Fibroblast of skin of abdomen (primary cell): ENCODE measurements at regions not wholly inside any gene's neighbourhood (a gene's known extent, or its start where the extent isn't known, plus 50 kb on each side); places are given as distances from the start of the nearest gene placed in this dataset.

Experiments
- DNase-seq: peaks from one replicate; pipeline ENCODE4 v3.0.0-alpha.2; 2013

DNA sequence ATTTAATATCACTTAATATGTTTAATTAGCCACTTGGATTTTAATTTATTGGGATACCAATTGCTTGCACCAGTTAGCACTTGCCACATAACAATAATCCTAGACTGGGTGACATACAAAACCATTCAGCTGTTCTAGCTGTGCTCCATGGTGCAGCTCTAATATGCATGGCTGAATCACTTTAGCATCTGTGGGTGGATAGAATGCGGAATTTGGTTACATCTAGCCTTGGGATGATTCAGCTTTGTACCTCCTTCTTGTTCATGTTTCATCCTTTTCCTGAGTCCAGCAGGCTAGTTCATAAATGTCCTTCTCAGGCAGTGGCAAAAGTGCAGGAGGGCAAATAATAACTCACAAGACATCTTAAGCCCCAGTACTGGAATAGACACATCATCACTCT, 1263.0 kb downstream of the LRFN5 start:
- peak; percentile 28 for DNase-seq

DNA sequence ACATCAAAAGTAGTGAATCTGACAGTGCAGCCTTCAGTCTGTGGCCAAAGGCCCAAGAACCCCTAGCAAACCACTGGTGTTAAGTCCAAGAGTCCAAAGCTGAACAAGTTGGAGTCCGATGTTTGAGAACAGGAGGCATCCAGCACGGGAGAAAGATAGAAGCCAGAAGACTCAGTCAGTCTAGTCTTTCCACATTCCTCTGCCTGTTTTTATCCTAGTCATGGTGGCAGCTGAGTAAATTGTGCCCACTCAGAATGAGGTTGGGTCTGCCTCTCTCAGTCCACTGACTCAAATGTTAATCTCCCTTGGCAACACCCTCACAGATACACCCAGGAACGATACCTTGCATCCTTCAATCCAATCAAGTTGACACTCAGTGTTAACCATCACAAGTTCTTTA, 1255.4 kb downstream of the LRFN5 start:
- no peak for DNase-seq

DNA sequence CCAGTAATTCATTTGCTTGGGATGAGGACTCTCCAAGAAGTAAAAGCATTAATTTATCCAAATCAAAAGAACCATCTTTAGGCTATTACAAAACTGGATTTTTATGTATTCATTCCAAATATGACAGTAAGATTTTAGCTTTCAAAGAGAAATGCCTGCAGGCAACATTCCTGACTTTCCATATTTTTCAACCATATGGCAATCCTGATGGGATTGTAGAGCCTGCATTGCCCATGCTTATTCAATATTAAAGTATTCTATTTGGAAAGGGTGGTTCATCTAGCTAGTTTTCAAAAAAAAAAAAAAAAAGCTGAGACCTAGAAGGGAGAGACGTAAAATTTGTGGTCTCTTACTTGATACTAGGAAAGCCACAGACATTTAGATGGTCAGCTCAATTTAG, 1253.7 kb downstream of the LRFN5 start:
- DNase-seq: no peak

DNA sequence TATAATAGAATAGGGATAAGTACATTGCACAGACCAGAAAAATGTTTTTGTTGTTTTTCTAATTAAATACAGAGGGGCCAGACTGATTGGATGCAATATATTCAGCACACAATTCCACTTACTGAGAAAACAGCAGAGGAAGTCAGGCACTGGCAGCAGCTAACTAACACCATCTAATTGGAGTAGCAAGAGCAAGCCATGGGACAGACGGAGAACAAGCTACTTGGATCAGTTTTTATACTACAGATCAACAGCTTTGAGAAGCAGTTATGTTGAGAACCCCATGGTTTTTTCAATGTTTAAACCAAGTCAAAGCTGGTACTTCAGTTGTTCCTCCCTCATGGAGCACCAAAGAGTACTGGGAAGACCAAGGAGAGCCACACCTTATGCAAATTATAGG, 1249.4 kb downstream of the LRFN5 start:
- no peak for DNase-seq

DNA sequence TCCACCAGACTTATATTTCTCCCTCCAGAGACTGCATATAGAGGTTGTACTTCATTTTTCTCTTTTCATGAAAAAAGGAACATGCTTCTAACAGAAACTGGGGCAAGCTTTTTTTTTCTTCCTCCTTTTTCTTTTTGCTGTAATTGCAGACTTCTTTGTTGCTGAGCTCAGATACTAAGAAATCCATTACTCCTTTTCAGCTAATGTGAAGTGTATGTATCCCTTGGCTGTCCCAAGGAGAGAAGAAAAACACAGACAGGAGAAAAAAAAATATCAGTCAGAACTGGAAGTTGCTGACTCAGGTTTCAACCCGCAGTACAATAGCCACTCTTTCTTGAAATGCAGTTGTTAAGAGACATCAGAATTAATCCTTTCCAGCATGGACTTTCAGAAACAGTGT, 1248.4 kb downstream of the LRFN5 start:
- no peak for DNase-seq

DNA sequence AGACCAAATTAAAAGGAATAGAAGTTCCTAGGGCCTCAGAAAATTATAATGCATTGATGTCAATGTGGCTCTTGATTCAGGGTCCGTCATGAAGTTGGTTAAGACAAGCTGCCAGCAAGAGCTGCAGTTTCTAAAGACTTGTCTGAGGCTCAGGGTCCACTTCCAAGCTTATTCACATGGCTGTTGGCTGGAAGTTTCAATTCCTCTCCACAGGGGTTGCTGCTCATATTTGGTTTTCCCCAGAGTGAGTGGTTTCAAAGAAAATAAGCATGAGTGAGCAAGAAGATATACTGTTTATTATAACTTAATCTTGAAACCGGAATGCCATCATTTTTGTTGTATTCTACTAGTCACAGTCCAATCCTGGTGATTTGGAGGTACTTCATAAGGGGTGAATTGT, 1247.4 kb downstream of the LRFN5 start:
- no peak for DNase-seq

DNA sequence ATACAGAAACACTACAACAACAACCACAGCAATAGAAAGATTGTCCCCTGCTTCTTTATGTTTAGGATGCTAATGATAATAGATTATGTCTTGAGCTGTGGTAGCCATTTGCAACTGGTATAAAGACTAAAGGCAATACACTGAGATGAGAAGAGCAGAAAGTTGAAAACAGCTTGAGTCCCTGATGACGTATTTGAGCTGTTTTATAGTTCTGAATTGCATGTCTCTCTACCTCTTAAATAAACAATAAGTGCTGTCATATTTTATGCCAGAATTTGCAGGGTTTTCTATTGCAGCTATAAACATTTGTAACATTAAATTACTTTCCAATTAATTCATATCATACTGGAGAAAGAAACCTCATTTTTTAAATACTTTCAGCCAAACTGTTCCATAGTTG, 1242.0 kb downstream of the LRFN5 start:
- DNase-seq: no peak

DNA sequence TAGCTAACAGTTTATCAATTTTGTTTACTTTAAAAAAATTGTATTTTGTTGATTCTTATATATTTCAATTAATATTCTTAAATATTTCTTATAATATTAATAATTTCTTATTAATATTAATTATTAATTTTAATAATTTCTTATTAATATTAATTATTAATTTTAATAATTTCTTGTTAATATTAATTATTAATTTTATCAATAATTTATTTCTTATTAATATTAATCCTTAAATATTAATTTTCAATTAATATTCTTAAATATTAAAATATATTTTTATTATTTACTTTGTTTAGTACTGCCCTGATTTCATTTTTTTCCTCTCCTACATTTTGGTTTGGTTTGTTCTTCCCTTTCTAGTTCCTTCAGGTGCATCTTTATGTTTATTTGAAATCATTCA, 1208.1 kb downstream of the LRFN5 start:
- no peak for DNase-seq

DNA sequence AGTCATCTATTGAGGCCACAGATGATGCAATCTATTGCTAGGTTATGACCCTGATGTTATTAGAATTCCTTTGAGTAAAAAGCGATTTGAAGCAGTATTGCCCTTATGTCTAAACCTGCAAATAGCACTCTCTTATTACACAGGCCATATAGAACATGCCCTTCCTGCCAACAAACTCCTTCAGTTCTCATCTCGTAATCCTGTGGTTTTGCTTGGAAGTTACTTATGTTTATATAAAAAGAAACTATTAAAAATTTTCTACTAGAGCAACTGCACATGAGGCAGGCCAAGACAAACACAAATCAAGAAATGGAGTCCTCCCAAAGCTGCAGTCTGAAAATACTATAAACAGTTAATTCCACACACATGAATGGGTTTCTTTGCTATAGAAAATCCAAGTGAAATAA, 1200.2 kb downstream of the LRFN5 start:
- DNase-seq: peak; percentile 74

DNA sequence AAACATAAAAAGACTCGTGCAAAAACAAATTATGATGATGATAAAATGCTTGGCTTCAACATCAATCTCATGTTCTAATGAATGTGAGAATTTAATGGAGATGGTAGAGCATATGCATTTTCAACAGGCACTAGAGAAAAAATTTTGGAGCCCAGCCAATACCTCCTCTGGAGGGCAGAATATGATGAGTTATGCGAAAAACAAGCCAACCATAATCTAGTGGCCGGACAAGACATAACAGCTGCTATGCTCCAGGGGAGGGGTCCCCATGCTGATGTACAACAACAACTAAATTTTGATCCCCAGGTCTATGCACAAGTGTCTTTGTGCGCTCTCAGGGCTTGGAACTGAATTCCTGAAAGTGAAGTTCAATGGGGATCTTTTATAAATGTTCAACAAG, 1197.5 kb downstream of the LRFN5 start:
- DNase-seq: no peak

DNA sequence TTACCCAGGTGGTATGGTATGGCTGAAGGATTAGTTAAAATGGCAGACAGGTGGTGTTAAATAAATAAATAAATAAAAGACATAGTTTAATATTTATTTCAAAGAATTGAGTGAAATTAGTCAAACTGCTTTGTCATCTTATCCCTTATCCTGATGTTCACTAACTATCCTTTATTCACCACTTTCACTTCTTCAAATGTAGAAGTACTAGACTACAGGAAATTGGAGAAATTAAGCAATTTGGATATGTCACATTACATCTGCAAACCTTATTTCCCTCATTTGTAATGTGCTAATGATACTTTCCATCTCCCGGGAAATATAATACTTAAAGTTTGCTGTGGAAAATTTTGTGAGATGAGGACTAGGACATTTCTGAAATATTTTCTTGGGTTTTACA, 1195.7 kb downstream of the LRFN5 start:
- no peak for DNase-seq

DNA sequence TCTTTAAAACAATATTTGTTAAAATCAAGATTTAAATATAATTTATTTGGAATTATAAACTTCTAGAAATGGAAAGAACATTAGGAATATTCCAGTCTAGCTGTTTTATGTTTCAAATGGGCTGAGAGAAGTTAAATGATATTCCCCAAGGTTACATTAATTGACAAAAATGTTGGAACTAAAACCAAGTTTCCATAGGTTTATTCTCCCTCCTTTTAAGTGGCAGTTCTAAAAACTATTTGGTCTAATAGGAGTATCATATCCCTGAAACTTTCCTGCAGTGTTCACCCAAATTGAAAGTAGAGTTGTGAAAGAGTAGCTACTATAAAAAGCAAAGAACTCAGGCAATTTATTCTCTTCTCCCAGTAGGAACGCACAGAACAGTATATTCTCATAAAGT, 1185.5 kb downstream of the LRFN5 start:
- DNase-seq: no peak

DNA sequence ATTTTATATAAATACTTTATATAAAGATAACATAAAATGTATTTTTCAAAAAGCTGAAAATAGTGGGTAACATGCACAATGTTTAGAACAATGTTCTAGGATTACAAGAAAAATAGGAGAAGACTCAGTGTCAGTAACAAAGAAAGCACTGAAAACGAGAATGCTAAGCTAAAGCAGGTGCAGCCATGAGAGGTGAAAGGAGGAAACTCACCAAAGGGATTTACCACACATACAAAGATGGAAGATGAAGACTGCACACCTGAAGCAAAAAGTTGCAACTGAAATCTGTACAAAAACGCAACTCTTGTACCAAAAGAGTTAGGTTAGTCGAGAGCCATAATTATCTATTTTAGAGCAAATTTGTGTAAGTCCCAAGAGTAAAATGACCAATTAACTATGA, 1176.1 kb downstream of the LRFN5 start:
- no peak for DNase-seq

DNA sequence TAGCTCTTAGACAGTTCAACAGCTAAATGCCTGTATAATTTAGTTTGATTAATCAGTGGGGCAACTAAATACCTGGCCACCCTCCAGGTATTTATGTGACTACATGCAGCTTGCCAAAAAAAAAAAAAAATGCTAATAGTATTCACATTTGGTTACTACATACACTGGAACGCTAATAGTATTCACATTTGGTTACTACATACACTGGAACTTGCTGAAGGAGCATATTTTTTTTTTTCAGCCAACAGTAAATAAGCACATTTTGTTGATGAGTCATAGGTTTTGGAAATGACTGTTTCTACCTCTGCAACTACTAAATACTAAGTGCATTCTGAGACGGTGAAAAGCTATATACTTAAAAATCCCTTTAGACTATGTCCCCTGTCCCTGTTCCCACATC, 1172.3 kb downstream of the LRFN5 start:
- peak; percentile 31 for DNase-seq

DNA sequence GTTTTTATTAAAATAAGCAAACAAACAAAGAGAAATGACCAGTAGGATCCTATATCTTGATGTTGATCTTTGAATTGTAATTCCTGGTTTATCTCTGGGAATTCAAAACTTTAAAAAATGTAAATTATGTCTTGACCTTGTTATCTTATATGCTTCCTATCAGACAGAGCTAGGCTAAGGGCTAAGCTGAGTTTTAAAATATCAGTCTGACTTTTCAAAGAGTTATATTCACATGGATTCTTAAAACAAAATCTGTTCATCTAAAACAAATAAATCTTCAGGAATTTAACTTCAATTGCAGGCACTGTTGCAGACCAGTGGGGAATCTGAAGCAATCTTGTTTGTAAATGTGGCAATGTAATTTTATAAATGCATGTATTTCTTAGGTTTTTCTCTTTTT, 1144.1 kb downstream of the LRFN5 start:
- no peak for DNase-seq

DNA sequence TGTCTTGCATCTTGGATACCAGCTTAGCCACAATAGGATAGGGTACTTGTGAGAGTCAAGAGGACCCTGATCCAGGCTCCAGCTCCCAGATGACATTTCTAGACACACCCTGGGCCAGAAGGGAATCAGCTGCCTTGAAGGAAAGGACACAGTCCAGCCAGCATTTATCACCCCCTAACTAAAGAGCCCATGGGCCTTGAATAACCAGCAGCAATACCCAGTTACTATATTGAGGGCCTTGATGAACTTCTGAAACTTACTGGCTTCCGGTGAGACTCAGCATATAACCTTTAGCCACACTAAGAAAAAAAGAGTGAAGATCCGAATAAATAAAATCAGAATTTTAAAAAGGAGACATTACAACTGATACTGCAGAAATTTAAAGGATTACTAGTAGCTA, 1135.4 kb downstream of the LRFN5 start:
- no peak for DNase-seq

DNA sequence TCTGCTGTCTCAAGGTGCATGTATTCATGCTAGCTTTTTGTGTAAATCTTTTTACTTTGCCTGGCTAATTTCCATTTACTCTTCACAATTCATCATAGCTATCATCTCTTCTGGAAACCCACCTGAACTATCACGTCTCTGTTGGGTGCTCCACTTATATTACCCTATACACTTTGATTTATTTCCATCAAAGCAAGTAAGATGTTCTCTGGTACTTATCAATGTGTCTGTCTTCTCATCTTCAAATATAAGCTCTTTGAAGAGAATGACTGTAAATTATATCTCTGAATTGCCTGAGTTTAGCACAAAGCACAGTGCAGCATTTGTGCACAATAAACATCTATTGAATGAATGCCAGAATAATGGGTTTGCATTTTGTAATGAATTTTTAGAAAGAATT, 1129.7 kb downstream of the LRFN5 start:
- DNase-seq: no peak

DNA sequence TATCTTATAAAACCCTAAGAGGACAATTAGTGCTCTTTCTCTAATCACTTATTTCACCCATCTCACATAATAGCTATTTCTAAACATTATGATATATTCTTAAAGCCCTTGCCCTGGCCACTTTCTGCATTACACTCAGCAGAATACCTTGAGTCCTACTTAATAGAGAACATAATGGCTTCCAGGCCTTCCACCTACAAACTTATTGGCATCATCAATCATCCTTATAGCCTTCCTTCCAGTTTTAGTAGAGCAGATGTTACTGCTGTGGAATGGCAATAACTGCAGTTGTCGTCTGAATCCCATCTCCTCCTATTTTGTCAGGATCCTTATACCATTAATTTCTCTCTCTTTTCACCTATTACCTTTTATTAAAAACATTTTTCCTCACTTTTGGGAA, 1127.4 kb downstream of the LRFN5 start:
- no peak for DNase-seq

DNA sequence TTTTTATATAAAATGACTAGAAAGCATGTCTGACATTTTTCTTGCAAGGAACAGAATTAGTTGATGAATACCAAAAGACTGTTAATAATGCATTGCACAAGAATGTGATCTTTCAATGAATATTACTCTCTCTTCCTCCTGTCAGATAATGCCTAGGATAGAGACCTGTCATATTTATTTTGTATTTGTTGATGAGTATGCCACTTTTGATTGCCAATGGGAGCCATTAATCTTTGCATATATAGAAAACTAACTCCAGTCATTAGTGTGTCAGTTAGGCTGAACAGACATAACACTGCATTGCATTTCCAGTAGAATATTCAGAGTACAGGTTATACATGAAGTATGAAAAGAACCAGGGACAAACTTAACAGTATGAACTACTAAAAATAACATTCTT, 1125.3 kb downstream of the LRFN5 start:
- no peak for DNase-seq

DNA sequence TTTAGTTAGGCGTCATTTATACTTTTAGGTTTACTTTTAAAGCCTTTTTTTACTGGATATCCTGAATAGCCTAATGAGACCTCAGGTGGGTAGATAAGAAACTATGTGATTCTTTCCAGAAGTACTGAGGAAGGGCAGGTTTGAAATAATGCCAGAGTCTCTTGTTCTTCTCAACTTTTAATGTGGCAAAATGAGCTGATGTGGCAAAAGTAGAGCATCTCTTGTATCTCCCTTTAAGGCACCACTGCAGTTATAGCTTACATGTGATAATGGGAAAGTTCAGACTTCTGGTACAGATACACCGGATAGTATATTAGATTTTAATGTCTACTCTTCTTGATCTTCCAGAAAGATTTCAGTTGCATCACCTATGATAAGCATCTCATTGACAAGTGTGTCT, 1124.8 kb downstream of the LRFN5 start:
- DNase-seq: no peak

DNA sequence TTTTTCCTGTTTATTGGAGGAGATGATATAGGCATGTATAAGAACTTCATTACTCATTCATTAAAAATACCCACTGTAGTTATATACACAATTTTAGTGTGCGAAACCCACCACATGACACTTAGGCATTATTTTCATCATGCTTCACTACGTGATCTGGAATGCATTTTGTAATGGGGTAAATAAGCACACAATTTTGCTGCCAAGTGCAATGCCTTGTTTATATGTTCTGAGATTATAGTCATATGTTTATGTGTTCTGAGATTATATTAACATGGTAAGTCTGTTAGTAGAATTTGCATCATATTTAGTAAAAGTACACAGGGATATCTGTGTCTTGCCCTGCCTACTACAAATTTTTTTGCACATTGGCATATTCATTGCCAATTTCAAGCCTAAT, 1123.0 kb downstream of the LRFN5 start:
- no peak for DNase-seq

DNA sequence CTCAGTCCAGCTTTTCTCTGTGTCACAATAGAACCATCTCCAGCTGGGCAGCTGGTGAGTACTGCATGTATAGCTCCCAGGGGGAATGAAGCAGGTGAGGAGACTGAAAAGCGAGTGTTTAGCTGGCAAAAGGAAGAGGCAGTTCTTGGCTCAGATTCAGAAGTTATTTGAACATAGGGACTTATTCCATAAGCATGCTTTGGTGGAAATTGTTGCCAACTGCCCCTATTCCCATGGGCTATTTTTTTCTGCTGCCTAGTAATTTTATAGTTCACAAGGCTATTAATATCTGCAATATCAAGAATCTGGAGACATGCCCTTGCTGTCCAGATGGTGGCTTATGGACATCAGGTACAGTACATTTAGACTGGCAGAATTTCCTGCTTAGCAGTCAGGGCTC, 1112.7 kb downstream of the LRFN5 start:
- no peak for DNase-seq

DNA sequence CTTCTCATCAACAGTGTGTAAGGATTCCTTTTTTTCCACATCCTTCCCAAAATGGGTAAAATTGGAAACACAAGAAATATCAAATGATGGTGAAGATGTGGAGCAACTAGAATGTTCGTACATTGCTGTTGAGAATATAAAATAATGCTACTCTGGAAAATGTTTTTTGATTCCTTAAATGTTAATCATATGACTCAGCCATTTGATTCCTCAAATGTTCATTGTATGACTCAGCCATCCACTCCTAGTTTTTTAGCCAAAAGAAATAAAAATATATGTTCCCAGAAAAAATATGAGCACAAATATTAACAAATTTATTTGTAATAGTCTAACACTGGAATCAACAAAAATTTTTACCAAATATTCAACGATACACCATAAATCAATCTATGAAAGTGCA, 1108.6 kb downstream of the LRFN5 start:
- DNase-seq: peak; percentile 18

DNA sequence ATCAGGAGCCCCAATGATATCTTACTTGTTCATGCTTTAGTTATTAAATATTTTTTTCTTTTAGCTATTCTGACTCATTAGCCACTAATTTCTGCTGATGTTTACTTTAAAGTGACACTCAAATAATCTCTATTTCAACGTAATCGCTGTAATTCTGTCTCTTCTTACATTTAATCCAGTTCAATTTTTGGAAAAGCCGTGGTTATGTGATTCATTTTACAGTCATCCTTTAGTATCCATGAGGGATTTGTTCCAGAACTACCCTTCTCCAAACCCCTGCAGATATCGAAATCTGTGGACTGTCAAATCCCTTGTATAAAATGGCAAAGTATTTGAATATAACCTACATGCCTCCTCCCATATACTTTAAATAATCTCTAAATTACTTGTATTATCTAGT, 1103.4 kb downstream of the LRFN5 start:
- DNase-seq: peak; percentile 0

DNA sequence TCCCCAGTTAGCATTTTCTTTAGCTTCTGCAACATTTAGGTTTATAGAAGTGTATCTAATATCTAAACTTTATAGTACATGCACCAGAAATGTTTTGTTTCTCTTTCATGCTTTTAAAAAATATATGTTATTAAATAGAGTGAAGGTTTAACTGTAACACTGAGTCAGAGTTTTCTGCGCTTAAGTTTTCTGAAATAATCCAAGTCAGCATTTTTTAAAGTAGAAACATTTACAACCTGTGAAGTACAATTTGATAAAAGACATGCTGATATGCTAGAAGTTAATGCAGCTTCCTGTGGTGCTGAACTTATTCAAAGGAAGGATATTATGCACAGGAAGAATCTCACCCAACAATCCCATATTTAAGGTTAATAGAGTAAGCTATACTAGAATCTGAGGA, 1096.8 kb downstream of the LRFN5 start:
- no peak for DNase-seq

DNA sequence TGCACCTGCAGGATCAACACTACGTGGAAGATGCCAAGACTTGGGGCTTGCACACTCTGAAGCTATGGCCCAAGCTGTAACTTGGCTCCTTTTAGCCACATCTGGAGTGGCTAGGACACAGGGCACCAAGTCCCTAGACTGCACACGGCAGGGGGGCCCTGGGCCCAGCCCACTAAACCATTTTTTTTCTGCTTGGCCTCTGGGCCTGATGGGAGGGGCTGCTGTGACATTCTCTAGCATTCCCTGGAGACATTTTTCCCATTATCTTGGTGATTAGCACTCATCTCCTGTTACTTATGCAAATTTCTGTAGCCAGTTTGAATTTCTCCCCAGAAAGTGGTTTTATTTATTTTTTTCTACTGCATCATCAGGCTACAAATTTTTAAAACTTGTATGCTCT, 1080.7 kb downstream of the LRFN5 start:
- no peak for DNase-seq
